ENCODE measurements at regions not wholly inside any gene's neighbourhood (a gene's known extent, or its start where the extent isn't known, plus 50 kb on each side); places are given as distances from the start of the nearest gene placed in this dataset.

DNA sequence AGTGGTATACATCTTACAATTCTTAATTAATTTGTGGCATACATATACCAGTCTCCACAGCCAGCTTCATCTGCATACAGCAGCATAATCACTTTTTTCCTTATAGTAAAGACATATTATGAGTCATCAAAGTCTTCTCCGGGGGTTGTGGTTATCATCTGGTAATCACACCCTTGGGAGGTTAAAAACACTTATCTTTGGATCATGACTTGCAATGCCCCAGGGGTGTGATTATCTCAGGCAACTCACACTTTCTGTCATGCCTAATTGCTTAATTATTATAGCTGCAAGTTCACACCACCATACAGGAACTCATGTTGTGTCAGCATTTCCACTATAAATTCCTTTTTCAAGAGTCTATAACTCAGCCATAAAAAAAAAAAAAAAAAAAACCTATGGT is 218.4 kb downstream of the ANXA1 start:
- no peak for TF ChIP-seq CTCF (conservative IDR thresholded peaks at IDR 0.05; ENCODE audit: low read depth, low read length)
- H3K4me3 ChIP-seq (ENCODE audit: low read depth, low read length), result no peak overlapping the region
- DNase-seq (ENCODE audit: low read depth), result no peak

DNA sequence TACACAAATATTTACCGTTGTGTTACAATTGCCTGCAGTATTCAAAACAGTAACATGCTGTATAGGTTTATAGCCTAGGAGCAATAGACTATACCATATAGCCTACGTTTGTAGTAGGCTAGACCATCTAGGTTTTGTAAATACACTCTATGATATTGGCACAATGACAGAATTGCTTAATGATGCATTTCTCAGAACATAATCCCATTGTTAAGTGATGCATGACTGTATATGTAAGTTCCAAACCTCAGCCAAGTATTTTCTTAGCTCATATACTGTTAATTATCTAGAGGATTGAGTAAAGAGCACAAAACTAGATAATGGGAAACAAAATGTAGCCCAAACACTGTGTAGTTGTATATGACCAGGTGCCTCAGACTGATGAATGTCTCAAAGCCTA is 220.1 kb downstream of the ANXA1 start:
- TF ChIP-seq CTCF (conservative IDR thresholded peaks at IDR 0.05; ENCODE audit: low read depth, low read length), result no peak
- H3K4me3 ChIP-seq (ENCODE audit: low read depth, low read length), result no peak overlapping the region
- DNase-seq (ENCODE audit: low read depth), result no peak

- no peak for TF ChIP-seq CTCF (conservative IDR thresholded peaks at IDR 0.05; ENCODE audit: low read depth, low read length)
- no peak for DNase-seq (ENCODE audit: low read depth)
- no peak overlapping the region for H3K4me3 ChIP-seq (ENCODE audit: low read depth, low read length)
Measured at GRCh38 chr9:73380411-73380810, 228.7 kb downstream of the ANXA1 start.

GRCh38 chr9:73402081-73403028 is 250.7 kb downstream of the ANXA1 start:
- TF ChIP-seq CTCF (conservative IDR thresholded peaks at IDR 0.05; ENCODE audit: low read depth, low read length), result no peak
- H3K4me3 ChIP-seq (ENCODE audit: low read depth, low read length), result no peak overlapping the region
- no peak for DNase-seq (ENCODE audit: low read depth)

DNA sequence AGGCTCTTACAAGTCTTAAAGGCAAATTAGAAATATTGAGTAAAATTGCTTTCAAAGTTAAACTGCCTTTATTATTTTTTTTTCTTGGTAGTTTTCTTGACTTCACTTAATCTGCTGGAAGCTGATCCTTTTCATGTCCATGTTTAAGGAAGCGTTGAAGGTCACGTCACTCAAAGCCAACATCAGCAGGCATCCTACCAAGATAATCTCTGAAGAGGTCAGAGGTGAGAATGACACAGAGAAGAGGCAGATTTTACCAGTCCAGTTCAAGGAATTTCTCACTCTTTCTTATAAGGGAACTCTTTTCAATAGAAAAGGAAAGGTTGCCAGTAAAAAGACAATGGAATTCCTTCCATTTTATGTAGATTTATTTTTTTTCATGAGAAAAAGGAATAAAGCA is 259.8 kb downstream of the ANXA1 start:
- DNase-seq (ENCODE audit: low read depth), result no peak
- H3K4me3 ChIP-seq (ENCODE audit: low read depth, low read length), result no peak overlapping the region
- no peak for TF ChIP-seq CTCF (conservative IDR thresholded peaks at IDR 0.05; ENCODE audit: low read depth, low read length)

DNA sequence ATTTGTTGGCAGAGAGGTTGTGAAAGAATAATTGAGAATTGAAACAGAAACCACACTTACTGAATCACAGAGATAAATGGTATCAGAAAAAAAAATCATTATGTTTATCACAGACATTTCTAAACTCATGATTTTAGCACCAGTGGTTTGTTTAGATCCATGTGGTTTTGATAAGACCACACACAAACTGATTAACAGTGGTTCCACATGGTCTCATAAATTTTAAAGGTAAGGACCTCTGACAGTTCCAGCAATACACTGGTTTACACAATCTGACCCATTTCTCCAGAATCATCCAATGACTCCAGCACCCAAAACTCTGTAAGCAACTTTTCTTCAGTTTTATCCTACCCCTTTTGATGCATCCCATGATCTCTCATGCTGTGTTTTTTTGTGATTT is 261.2 kb downstream of the ANXA1 start:
- no peak overlapping the region for H3K4me3 ChIP-seq (ENCODE audit: low read depth, low read length)
- no peak for TF ChIP-seq CTCF (conservative IDR thresholded peaks at IDR 0.05; ENCODE audit: low read depth, low read length)
- DNase-seq (ENCODE audit: low read depth), result no peak

DNA sequence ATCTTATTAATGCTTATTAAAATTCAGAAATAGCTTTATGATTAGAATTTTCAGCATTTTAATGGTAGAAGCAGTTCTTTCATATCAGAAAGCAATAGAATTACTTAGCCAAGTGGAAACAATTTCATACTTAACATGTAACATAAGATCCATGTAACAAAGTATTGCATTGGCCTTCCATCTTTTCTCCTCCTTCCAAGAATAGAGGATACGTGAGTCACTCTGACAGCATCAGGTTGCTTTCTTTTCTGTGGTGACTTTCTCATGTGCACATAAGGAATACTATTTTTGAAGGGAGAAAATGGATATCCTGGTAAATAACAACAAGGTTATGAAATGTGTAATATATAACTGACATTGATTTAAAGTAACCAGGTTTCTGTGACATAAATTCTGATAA is 272.2 kb downstream of the ANXA1 start:
- no peak for DNase-seq (ENCODE audit: low read depth)
- no peak overlapping the region for H3K4me3 ChIP-seq (ENCODE audit: low read depth, low read length)
- no peak for TF ChIP-seq CTCF (conservative IDR thresholded peaks at IDR 0.05; ENCODE audit: low read depth, low read length)
